ENCODE measurements at regions not wholly inside any gene's neighbourhood (a gene's known extent, or its start where the extent isn't known, plus 50 kb on each side); places are given as distances from the start of the nearest gene placed in this dataset.
"Not testable (repeated sequence)": the region's sequence is repeated elsewhere in the genome, so short reads cannot be mapped to it uniquely, and the experiment has no call there.

DNA sequence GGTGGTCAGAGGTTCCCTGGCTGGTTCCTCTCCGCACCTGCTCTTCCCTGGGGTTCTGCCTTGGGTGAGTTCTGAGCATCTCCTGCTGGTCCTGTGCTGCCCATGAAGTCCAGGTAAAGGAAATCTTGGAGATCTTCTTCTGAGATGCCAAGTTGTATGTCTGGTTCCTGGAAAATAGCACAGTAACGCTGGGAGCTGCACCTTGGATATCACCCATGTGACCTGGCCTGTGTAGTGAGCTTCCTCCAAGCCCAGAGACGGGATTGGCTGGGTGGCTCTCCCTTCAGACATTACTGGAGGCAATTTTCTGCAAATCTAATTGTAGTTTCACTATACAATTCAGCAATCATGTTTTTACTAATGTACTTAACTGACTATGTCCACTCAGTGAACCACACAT, 1281.1 kb downstream of the TMEM121 start:
- no peak for FAIRE-seq

DNA sequence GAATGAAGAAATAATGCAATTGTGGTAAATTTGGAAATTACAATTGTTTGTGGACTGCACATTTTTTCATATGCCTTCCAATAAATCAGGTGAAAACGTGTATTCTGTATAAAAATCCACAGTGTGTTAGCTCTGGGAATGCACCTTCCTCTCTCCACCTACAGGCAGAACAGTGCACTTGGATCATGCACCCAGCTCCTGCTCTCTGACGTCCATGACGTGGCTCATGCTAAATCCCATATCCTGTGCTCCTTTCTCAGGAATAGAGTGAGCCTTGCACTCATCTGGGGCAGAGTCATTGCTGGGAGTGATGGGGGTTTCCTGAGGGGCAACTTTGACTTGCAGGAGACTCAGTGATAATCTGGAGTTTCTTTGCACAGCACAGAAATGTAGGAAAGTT, 1282.1 kb downstream of the TMEM121 start:
- no peak for FAIRE-seq

- FAIRE-seq, result no peak
Observed at GRCh38 chr14:106808907-106809306, 1282.5 kb downstream of the TMEM121 start.

DNA sequence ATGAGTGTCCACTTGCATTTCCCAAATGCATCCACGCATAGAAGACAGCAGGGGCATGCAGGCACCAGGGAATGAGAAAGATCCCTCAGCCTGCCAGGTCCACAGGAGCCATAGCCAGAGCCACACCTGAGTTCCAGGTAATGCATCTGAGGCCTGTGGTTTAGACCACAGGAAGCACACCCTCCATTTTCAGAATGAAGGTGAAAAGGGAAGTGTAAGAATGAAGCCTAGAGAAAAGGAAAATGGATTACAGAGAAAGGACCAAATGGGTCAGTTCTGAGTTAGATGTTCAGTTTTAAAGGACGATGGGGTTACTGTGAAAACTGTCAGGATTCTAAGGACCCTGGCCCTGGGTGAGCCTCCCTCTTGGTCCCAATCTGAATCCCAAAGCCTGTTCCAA, 1283.2 kb downstream of the TMEM121 start:
- FAIRE-seq, result no peak

- not testable (repeated sequence) for FAIRE-seq
Observed at GRCh38 chr14:106810168-106810567, 1283.8 kb downstream of the TMEM121 start.

DNA sequence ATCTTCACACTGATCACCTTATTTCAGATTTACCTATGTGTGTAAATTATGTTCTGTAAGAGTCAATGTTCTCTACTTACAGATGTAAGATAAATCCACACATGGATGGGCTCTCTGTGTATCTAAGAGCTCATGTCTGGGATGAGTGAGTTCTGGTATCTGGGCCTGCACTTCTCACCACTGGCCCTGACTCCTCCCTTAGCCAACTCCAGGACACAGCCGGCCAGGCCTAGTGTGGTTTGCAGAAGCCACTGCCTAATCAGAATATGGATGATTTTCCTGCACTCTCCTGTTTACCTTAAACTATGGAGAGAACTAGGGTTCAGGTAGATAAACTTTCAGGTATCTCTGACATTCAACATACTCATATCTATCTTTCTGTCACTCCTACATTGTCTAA, 1284.8 kb downstream of the TMEM121 start:
- FAIRE-seq, result no peak

GRCh38 chr14:106812788-106813476, 1286.5 kb downstream of the TMEM121 start:
- FAIRE-seq, result no peak

DNA sequence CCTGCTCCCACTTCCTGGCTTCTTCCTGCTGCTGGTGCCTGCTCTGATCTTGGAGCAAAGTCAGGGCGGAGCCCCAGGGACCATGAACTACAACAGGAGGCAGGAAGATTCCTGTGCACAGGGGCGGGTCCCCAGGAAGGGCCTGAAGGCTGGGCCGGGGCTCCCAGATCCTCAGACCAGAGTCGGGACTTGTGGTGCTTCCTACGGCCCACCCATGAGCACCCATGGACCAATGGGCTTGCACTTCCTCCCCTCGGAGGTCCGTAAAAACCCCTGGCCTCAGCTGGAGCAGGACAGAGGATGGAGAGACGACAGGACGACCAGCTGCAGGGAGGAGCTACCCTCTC, 1287.1 kb downstream of the TMEM121 start:
- FAIRE-seq, result no peak

DNA sequence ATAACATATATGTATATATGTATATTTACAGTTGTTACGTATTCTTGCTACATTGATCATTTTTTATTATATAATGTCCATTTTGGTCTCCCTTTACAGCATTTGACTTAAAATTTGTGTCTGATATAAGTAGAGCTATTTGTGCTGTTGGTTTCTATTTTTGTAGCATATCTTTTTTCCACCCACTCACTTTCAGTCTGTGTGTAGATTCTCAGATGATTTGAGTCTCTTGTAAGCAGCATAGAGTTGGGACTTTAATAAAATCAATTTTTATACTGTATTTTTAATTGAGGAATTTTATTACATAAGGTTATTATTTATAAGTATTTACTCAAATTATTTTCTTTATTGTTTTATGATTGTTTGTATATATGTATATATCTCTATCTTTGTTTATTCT, 1293.7 kb downstream of the TMEM121 start:
- FAIRE-seq, result peak; percentile 53

GRCh38 chr14:106821119-106821518, 1294.7 kb downstream of the TMEM121 start:
- no peak for FAIRE-seq

GRCh38 chr14:106822905-106823304, 1296.5 kb downstream of the TMEM121 start:
- no peak for FAIRE-seq

DNA sequence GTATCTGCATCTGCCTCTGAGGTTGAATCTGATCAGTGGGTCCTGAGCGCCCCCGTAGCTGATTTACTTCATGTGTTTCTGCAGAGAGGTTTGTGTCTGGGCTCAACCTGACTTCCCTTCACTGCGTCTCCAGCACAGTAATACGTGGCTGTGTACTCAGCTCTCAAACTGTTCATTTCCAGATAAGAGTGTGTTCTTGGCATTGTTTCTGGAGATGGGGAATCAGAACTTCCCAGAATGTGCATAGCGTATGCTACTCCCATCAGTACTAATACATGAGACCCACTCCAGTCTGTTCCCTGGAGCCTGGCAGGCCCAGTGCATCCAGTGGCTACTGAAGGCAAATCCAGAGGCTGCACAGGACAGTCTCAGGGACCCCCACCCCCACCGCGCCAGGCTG, 1297.2 kb downstream of the TMEM121 start:
- no peak for FAIRE-seq

- no peak for FAIRE-seq
Observed at GRCh38 chr14:106826833-106827369, 1300.5 kb downstream of the TMEM121 start.

DNA sequence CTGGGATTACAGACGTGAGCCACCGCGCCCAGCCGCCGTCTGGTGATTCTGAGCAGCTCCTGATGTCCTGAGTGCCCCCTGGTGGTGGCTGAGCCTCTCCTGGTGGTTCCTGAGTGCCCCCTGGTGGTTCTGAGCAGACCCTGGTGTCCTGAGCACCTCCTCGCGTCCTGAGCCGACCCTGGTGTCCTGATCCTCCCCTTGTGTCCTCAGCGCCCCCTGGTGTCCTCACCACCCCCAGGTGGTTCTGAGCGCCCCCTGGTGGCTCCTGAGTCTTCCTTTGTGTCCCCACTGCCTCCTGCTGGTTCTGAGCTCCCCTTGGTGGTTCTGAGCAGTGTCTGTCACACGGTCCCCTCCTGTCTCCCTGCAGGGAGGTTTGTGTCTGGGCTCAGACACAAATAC, 1304.9 kb downstream of the TMEM121 start:
- no peak for FAIRE-seq

DNA sequence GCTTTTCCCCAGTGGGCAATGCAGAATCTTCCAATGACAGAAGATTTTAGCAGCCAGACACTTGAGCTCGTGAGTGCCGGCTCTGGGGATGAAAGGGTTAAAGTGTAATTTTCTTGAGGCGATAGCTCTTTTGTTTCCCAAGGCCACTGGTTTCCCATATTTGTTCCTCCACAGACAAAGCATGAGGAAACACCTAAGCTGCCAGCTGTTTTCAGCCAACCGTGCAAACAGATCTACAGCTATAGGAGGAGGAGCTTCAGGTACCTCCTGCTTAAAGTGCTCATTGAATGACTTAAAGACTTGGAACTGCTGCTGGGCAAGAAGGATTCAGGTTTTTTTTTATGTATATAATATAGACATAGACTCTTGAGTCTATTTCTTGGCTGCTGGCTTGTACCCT, 1311.5 kb downstream of the TMEM121 start:
- FAIRE-seq, result no peak

GRCh38 chr14:106838991-106839769, 1312.8 kb downstream of the TMEM121 start:
- FAIRE-seq, result no peak

DNA sequence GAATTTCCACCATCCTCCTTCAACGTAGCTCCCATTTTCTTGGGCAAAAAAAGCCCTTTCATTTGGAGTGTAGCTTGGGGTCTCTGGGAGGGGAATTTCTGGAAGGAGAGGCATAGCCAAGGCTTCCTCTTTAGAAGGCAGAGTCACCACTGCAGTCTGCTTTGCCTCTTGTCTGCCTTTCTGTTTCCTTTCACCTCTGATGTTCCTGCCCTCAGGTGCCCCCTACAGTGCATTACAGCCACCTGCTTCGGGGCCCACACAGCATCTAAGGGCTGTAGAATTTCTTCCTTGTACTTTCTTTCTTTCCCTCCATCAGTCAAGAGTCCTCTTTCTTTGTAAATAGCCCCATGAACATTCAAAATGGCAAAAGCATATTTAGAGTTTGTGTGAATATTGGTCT, 1313.9 kb downstream of the TMEM121 start:
- no peak for FAIRE-seq

- FAIRE-seq, result no peak
Observed at GRCh38 chr14:106840991-106841390, 1314.6 kb downstream of the TMEM121 start.

DNA sequence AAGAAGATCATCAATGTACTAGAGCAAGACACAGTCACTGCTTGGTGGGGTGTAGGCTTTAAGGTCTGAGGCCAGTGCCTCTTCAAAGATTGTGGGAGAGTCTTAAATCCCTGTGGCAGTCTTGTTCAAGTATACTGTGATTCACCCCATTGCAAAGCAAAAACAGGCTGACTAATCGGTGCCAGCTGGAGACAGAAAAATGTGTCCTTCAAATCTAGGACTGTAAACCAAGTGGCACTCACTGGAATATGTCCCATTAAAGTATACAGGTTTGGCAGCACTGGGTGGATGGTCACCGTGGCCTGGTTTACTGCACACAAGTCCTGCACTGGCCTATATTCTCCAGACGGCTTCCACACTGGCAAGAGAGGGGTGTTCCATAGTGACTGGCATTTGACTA, 1315.3 kb downstream of the TMEM121 start:
- FAIRE-seq, result no peak

GRCh38 chr14:106842687-106843086, 1316.3 kb downstream of the TMEM121 start:
- FAIRE-seq, result no peak

- FAIRE-seq, result no peak
Observed at GRCh38 chr14:106843386-106843785, 1317.0 kb downstream of the TMEM121 start.

GRCh38 chr14:106843951-106844483, 1317.6 kb downstream of the TMEM121 start:
- no peak for FAIRE-seq

DNA sequence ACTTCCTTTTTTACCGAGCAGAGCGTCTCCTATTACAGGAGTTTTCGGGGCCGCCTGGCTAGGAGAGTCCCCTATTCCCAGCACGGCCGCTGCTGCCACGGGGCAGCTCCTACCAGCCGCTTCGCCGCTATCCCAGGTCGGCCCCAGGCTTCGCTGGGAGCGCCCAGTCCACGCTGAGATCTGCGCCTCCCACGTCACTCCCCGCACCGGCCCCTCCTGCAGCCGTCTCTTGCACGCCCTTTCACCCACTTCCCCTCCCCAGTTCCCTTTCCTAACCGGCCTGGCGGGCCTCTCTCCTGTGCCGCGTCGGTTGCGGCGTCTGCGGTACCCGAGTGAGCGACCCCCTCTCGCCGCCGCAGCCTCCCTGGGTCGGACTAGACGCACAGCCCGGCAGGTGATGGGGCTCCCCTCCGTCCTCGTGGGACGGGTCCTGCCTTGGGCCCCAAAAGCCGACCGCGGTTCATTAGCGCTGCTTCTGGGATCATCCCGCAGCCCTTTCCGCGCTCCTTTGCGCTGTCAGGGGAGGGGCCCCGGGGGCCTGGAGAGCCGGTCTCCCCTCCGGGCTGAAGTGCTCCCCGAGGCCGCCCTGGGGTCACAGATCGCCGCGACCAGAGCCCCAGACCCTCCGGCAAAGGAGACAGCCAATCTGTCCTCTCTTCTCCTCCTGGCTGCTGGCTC, 1318.4 kb downstream of the TMEM121 start:
- no peak for FAIRE-seq
